OCI-LY7 (cell line): ENCODE measurements at regions not wholly inside any gene's neighbourhood (a gene's known extent, or its start where the extent isn't known, plus 50 kb on each side); places are given as distances from the start of the nearest gene placed in this dataset.

Experiments used
- EZH2phosphoT487 ChIP-seq: fragments of 200-600 bp; sonication (generic); IDR thresholded peaks from 2 replicates; pipeline ENCODE4 v1.6.1; 2018; ENCODE audit warnings: low read depth, borderline replicate concordance, mild to moderate bottlenecking, mixed run types, antibody characterized with exemption, low read length, moderate library complexity, mixed read lengths
- TF ChIP-seq, protein P1 (sequence below): fragments of 200-600 bp; sonication (generic); conservative IDR thresholded peaks from 2 replicates; pipeline ENCODE4 v1.5.1; 2014; ENCODE audit warnings: mild to moderate bottlenecking, antibody characterized with exemption, low read length, moderate library complexity, mixed read lengths

- TF ChIP-seq, protein P1, sequence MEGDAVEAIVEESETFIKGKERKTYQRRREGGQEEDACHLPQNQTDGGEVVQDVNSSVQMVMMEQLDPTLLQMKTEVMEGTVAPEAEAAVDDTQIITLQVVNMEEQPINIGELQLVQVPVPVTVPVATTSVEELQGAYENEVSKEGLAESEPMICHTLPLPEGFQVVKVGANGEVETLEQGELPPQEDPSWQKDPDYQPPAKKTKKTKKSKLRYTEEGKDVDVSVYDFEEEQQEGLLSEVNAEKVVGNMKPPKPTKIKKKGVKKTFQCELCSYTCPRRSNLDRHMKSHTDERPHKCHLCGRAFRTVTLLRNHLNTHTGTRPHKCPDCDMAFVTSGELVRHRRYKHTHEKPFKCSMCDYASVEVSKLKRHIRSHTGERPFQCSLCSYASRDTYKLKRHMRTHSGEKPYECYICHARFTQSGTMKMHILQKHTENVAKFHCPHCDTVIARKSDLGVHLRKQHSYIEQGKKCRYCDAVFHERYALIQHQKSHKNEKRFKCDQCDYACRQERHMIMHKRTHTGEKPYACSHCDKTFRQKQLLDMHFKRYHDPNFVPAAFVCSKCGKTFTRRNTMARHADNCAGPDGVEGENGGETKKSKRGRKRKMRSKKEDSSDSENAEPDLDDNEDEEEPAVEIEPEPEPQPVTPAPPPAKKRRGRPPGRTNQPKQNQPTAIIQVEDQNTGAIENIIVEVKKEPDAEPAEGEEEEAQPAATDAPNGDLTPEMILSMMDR, result no peak
- no peak for TF ChIP-seq EZH2phosphoT487
Observed at GRCh38 chr18:71865888-71866287, 678.3 kb downstream of the CBLN2 start.
